HepG2 (cell line): ENCODE measurements at regions not wholly inside any gene's neighbourhood (a gene's known extent, or its start where the extent isn't known, plus 50 kb on each side); places are given as distances from the start of the nearest gene placed in this dataset.

Experiments used
- ATAC-seq: fragments of 200-7000 bp; cut with Tn5 transposase; 3 replicates; pipeline ENCODE4 v1.9.1; 2020; ENCODE audit warnings: mild to moderate bottlenecking, moderate library complexity
- BruUV-seq: library from RNA; stranded (reverse); fragments of 400-500 nt; replicated peaks from 2 replicates; lab custom pipeline; 2021; lab: Mats Ljungman, UMichigan
- CTCF ChIA-PET: fragments of 300-600 bp; formaldehyde crosslinking; extraction: SDS; loops from one replicate; lab custom pipeline; 2021; ENCODE audit warnings: low total read pairs, inconsistent platforms, low intra/inter-chr PET ratio; lab: Yijun Ruan, JAX
- POLR2A ChIA-PET: fragments of 350-600 bp; sonication (Branson Sonifier 250); formaldehyde crosslinking; loops from one replicate; lab custom pipeline; 2020; ENCODE audit warnings: antibody characterized with exemption, inconsistent platforms; lab: Yijun Ruan, JAX
- DNase-seq: peaks from one replicate; pipeline ENCODE4 v3.0.0-alpha.2; 2015; ENCODE audit warnings: low spot score
- FAIRE-seq: peaks from 3 replicates; lab custom pipeline; 2011; peaks lifted over from hg19 to GRCh38; lab: Jason Lieb, UNC
- H2AFZ ChIP-seq: one replicate; pipeline ENCODE4 v1.6.1; 2011; ENCODE audit warnings: low read length, inconsistent platforms
- H3K27ac ChIP-seq: fragments of 300-600 bp; 3 replicates; pipeline ENCODE4 v1.8.0; 2011; ENCODE audit warnings: mixed run types, mild to moderate bottlenecking, mixed read lengths, low read length, inconsistent platforms; ENCODE audit not compliant: insufficient read depth; ENCODE audit errors: extremely low read length
- H3K27me3 ChIP-seq, 2 experiments: fragments of 200-600 bp in 1 of 2; 2 replicates in 1 of 2; 3 replicates in 1 of 2; pipeline versions ENCODE4 v1.6.0 to v1.8.0; 2011; ENCODE audit warnings: low read length in 2 of 2, mild to moderate bottlenecking in 2 of 2, moderate library complexity in 2 of 2, inconsistent platforms in 1 of 2; ENCODE audit not compliant: insufficient read depth in 2 of 2, control insufficient read depth in 1 of 2
- H3K36me3 ChIP-seq, 2 experiments: fragments of 200-600 bp in 1 of 2; replicated peaks in 1 of 2; 2 replicates in 1 of 2; 3 replicates in 1 of 2; pipeline versions ENCODE4 v1.5.1 to v1.8.0; 2011; ENCODE audit warnings: low read length in 2 of 2, inconsistent platforms in 1 of 2; ENCODE audit not compliant: insufficient read depth in 2 of 2, control insufficient read depth in 1 of 2
- H3K4me1 ChIP-seq: 2 replicates; pipeline ENCODE4 v1.5.1; 2012; ENCODE audit warnings: low read length, inconsistent platforms; ENCODE audit not compliant: insufficient read depth
- H3K4me2 ChIP-seq: 2 replicates; pipeline ENCODE4 v1.6.0; 2011; ENCODE audit warnings: low read depth, low read length, inconsistent platforms
- H3K4me3 ChIP-seq, 3 experiments: fragments of 200-600 bp in 1 of 3; sonication (generic), shearing (Covaris generic) in 1 of 3; replicated peaks in 1 of 3; 2 replicates each; pipeline ENCODE4 v1.5.1; 2011 to 2016; ENCODE audit warnings: low read length in 3 of 3, inconsistent platforms in 2 of 3, low read depth in 2 of 3, mild to moderate bottlenecking in 2 of 3, control low read depth in 1 of 3, mixed read lengths in 1 of 3; ENCODE audit not compliant: insufficient read depth in 1 of 3
- H3K79me2 ChIP-seq: one replicate; pipeline ENCODE4 v1.6.1; 2011; ENCODE audit warnings: low read length, inconsistent platforms; ENCODE audit not compliant: insufficient read depth
- H3K9ac ChIP-seq: 2 replicates; pipeline ENCODE4 v1.6.0; 2011; ENCODE audit warnings: mild to moderate bottlenecking, low read depth, low read length, inconsistent platforms; ENCODE audit not compliant: insufficient read depth
- H3K9me3 ChIP-seq: 2 replicates; pipeline ENCODE4 v1.5.1; 2012; ENCODE audit warnings: mild to moderate bottlenecking, low read length
- H4K20me1 ChIP-seq: 2 replicates; pipeline ENCODE4 v1.6.0; 2011; ENCODE audit warnings: inconsistent platforms, mild to moderate bottlenecking, low read length, moderate library complexity; ENCODE audit not compliant: insufficient read depth
- DMTF1 ChIP-seq: sonication (generic); formaldehyde crosslinking; IDR thresholded peaks from 2 replicates; pipeline ENCODE4 v1.4.0; 2020; ENCODE audit warnings: mild to moderate bottlenecking, missing genetic modification reagents
- GABPA ChIP-seq, 2 experiments: IDR thresholded peaks; 2 replicates each; pipeline ENCODE4 v1.6.1; 2011 to 2016; ENCODE audit warnings: low read depth in 2 of 2, low read length in 1 of 2, missing biosample characterization in 1 of 2, missing genetic modification characterization in 1 of 2
- LBX2 ChIP-seq: sonication (generic); formaldehyde crosslinking; IDR thresholded peaks from 2 replicates; pipeline ENCODE4 v1.5.0; 2020; ENCODE audit warnings: missing genetic modification reagents, mild to moderate bottlenecking, borderline replicate concordance
- SALL1 ChIP-seq: sonication (generic); formaldehyde crosslinking; IDR thresholded peaks from 2 replicates; pipeline ENCODE4 v1.8.0; 2022; ENCODE audit warnings: mild to moderate bottlenecking, missing genetic modification reagents
- SKI ChIP-seq: fragments of 450-650 bp; IDR thresholded peaks from one replicate; pipeline ENCODE4 v1.6.1; 2018; ENCODE audit warnings: mild to moderate bottlenecking; ENCODE audit not compliant: partially characterized antibody
- ZFP1 ChIP-seq: IDR thresholded peaks from 2 replicates; pipeline ENCODE4 v1.6.1; 2016
- ZNF576 ChIP-seq: sonication (generic); formaldehyde crosslinking; IDR thresholded peaks from 2 replicates; pipeline ENCODE4 v1.4.0; 2020; ENCODE audit warnings: mild to moderate bottlenecking, missing genetic modification reagents
- ZSCAN20 ChIP-seq: sonication (generic); formaldehyde crosslinking; IDR thresholded peaks from 2 replicates; pipeline ENCODE4 v1.4.0; 2020; ENCODE audit warnings: missing genetic modification reagents, mild to moderate bottlenecking, borderline replicate concordance
- WGBS: methylation state at CpG from one replicate; pipeline ENCODE4 v1.1.6; 2017; ENCODE audit warnings: low lambda C conversion rate; 5-methylcytosine and 5-hydroxymethylcytosine counted together
- in situ Hi-C: cut with HindIII; loops from 2 replicates; pipeline ENCODE4 v1.10.0; 2017; ENCODE audit warnings: low pct_unique_long_range_greater_than_20kb; ENCODE audit not compliant: extremely low pct_ligation_motif_present
- intact Hi-C: fragments of 100-400 bp; cut with micrococcal nuclease; formaldehyde crosslinking; loops from one replicate; pipeline ENCODE4 v1.10.0; 2022; ENCODE audit not compliant: unreplicated experiment

GRCh38 chr3:55357796-55358195 lies 129.3 kb downstream of the WNT5A start:
- Histone ChIP-seq H2AFZ (no peak overlapping the region), H4K20me1 (no peaks in the 10 kb centered on the region), H3K4me1 (no peaks in the 10 kb centered on the region), H3K4me3 (no peak overlapping the region), H3K9ac (no peak overlapping the region), H3K9me3 (peaks cover 7% of the 10 kb centered on the region; the same call in 1 of the 2 replicates), H3K27me3 (no peaks in the 10 kb centered on the region), H3K4me2 (no peak overlapping the region), H3K36me3 (no peaks in the 10 kb centered on the region), H3K79me2 (no peaks in the 10 kb centered on the region), H3K27ac (no peak overlapping the region)
- ATAC-seq (no peak), FAIRE-seq (no peak), DNase-seq (no peak)
- no TSS peak for BruUV-seq
- in situ Hi-C loops = no loop called here
- POLR2A ChIA-PET = no interaction called here
- intact Hi-C loops = no loop called here
- TF ChIP-seq ZFP1 (CRISPR knock-in tag) (no peak), GABPA (IDR thresholded peaks at IDR 0.05; ENCODE audit: low read depth, low read length) (no peak), GABPA (CRISPR knock-in tag; IDR thresholded peaks at IDR 0.05; ENCODE audit: low read depth) (no peak), LBX2 (CRISPR knock-in tag) (no peak), ZNF576 (CRISPR knock-in tag) (no peak), ZSCAN20 (CRISPR knock-in tag) (no peak), SKI (no peak), SALL1 (CRISPR knock-in tag) (no peak), DMTF1 (CRISPR knock-in tag) (no peak)
- CTCF ChIA-PET = no interaction called here
- WGBS = no CpG with 5 or more reads among the region's 1 CpG
